ENCODE measurements at regions not wholly inside any gene's neighbourhood (a gene's known extent, or its start where the extent isn't known, plus 50 kb on each side); places are given as distances from the start of the nearest gene placed in this dataset.

GRCh38 chr13:73782450-73783449 is 351.5 kb downstream of the KLF12 start:
- Histone ChIP-seq H2AFZ (ENCODE audit: low read depth, low read length, poor library complexity, severe bottlenecking) (no peak overlapping the region), H4K20me1 (ENCODE audit: insufficient read depth) (no peaks in the 10 kb centered on the region), H3K9me2 (ENCODE audit: insufficient read depth) (no peaks in the 10 kb centered on the region), H3K27me3 (ENCODE audit: insufficient read depth, low read length) (no peaks in the 10 kb centered on the region), H3K4me3 (replicated peaks in 1 of 2; ENCODE audit: low read depth in 1 of 2, low read length in 2 of 2) (no peak overlapping the region), H3K36me3 (ENCODE audit: control insufficient read depth in 1 of 2, insufficient read depth in 2 of 2, low read length in 2 of 2) (no peaks in the 10 kb centered on the region), H3K9ac (ENCODE audit: low read length) (no peak overlapping the region), H3K4me1 (ENCODE audit: control insufficient read depth in 1 of 2, insufficient read depth in 2 of 2, low read length in 2 of 2) (no peaks in the 10 kb centered on the region), H3K9me3 (ENCODE audit: control insufficient read depth in 1 of 2, insufficient read depth in 1 of 2, low read depth in 1 of 2, low read length in 2 of 2) (no peaks in the 10 kb centered on the region), H3K27ac (ENCODE audit: low read depth, low read length) (no peak overlapping the region), H3K79me2 (ENCODE audit: insufficient read depth, low read length) (no peaks in the 10 kb centered on the region), H3K4me2 (ENCODE audit: low read length) (no peak overlapping the region)
- ATAC-seq (no peak), DNase-seq (ENCODE audit: low read depth, low spot score) (no peak)
- RAD21 ChIA-PET (ENCODE audit: low non-redundant PET in 1 of 2, low total read pairs in 2 of 2, uncharacterized antibody in 2 of 2, unreplicated experiment in 2 of 2): no interaction called here
- intact Hi-C loops (cut with micrococcal nuclease): no loop called here
- CTCF ChIA-PET: no interaction called here
- POLR2A ChIA-PET: no interaction called here
- TF ChIP-seq SP1 (IDR thresholded peaks at IDR 0.05; ENCODE audit: low read depth) (no peak), CBX3 (IDR thresholded peaks at IDR 0.05; ENCODE audit: low read depth) (no peak), FOSL1 (IDR thresholded peaks at IDR 0.05; ENCODE audit: low read depth) (no peak), ATF3 (IDR thresholded peaks at IDR 0.05) (no peak), JUND (IDR thresholded peaks at IDR 0.05) (no peak), SRF (IDR thresholded peaks at IDR 0.05; ENCODE audit: low read depth) (no peak), TCF7L2 (IDR thresholded peaks at IDR 0.05; ENCODE audit: borderline replicate concordance, extremely low read depth, insufficient read depth, insufficient read length) (no peak), SIN3A (IDR thresholded peaks at IDR 0.05; ENCODE audit: low read depth) (no peak), CEBPB (IDR thresholded peaks at IDR 0.05; ENCODE audit: low read depth) (no peak), EGR1 (IDR thresholded peaks at IDR 0.05; ENCODE audit: low read depth) (no peak), EZH2phosphoT487 (IDR thresholded peaks at IDR 0.05; ENCODE audit: borderline replicate concordance) (no peak), ZBTB33 (IDR thresholded peaks at IDR 0.05; ENCODE audit: extremely low read depth, insufficient replicate concordance, low read length) (no peak), ZFX (IDR thresholded peaks at IDR 0.05) (no peak), REST (IDR thresholded peaks at IDR 0.05; ENCODE audit: low read depth) (no peak), POLR2A (IDR thresholded peaks at IDR 0.05; ENCODE audit: borderline replicate concordance, extremely low read depth, insufficient read depth, insufficient read length) (no peak), MAX (IDR thresholded peaks at IDR 0.05) (no peak), ZNF274 (IDR thresholded peaks at IDR 0.05; ENCODE audit: low read depth, low read length) (no peak), YY1 (IDR thresholded peaks at IDR 0.05; ENCODE audit: extremely low read depth, insufficient replicate concordance, low read depth, low read length) (no peak)
- no TSS peak for BruUV-seq (replicated peaks)

All from HCT116 (cell line).